PC-9 (cell line): ENCODE measurements at regions not wholly inside any gene's neighbourhood (a gene's known extent, or its start where the extent isn't known, plus 50 kb on each side); places are given as distances from the start of the nearest gene placed in this dataset.

Experiments used
- EZH2 ChIP-seq: fragments of 200-600 bp; sonication (generic); IDR thresholded peaks from 2 replicates; pipeline ENCODE4 v1.8.0; 2017; ENCODE audit warnings: antibody characterized with exemption, low read depth
- TF ChIP-seq, protein P1 (sequence below): fragments of 200-600 bp; sonication (generic); conservative IDR thresholded peaks from 2 replicates; pipeline ENCODE4 v1.6.1; 2017; ENCODE audit warnings: mixed run types, antibody characterized with exemption, mild to moderate bottlenecking, moderate library complexity

DNA sequence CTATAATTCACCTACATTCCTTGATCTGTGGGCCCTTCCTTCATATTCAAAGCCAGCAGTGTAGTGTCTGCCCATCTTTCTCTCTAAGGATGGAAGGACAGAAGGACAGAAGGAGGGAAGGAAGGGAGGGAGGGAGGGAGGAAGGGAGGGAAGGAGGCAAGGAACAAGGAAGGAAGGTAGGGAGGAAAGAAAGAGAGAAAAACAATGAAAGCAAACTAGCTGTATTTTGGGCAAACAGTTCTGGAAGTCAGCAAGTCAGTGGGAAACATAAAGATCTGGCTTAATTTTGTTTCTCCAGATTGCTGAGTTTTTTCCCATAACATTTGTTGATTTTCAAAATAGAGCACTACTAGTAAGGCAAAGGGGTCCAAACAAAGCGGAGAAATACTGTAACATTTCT is 555.2 kb upstream of the EPHA5 start:
- no peak for TF ChIP-seq EZH2
- TF ChIP-seq, protein P1, sequence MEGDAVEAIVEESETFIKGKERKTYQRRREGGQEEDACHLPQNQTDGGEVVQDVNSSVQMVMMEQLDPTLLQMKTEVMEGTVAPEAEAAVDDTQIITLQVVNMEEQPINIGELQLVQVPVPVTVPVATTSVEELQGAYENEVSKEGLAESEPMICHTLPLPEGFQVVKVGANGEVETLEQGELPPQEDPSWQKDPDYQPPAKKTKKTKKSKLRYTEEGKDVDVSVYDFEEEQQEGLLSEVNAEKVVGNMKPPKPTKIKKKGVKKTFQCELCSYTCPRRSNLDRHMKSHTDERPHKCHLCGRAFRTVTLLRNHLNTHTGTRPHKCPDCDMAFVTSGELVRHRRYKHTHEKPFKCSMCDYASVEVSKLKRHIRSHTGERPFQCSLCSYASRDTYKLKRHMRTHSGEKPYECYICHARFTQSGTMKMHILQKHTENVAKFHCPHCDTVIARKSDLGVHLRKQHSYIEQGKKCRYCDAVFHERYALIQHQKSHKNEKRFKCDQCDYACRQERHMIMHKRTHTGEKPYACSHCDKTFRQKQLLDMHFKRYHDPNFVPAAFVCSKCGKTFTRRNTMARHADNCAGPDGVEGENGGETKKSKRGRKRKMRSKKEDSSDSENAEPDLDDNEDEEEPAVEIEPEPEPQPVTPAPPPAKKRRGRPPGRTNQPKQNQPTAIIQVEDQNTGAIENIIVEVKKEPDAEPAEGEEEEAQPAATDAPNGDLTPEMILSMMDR: no peak
